OCI-LY7 (cell line): ENCODE measurements at regions not wholly inside any gene's neighbourhood (a gene's known extent, or its start where the extent isn't known, plus 50 kb on each side); places are given as distances from the start of the nearest gene placed in this dataset.
A peak's percentile ranks its signal among the peaks of the same experiment; 100 is the strongest.

ENCODE experiments used
- BruUV-seq: library from RNA; stranded (reverse); fragments of 400-500 nt; replicated peaks from 2 replicates; lab custom pipeline; 2021; lab: Mats Ljungman, UMichigan
- CTCF ChIA-PET: fragments of 300-600 bp; sonication (Branson Sonifier 250); formaldehyde crosslinking; loops from one replicate; lab custom pipeline; 2022; ENCODE audit warnings: antibody characterized with exemption; ENCODE audit not compliant: unreplicated experiment; lab: Charles Lee
- POLR2A ChIA-PET: fragments of 300-600 bp; sonication (Branson Sonifier 250); formaldehyde crosslinking; loops from one replicate; lab custom pipeline; 2022; ENCODE audit warnings: antibody characterized with exemption; lab: Charles Lee
- DNase-seq: peaks from one replicate; pipeline ENCODE4 v3.0.0-alpha.2; 2015; ENCODE audit warnings: low spot score
- H2AFZ ChIP-seq: fragments of 200-600 bp; sonication (generic), shearing (Covaris generic); 2 replicates; pipeline ENCODE4 v1.6.1; 2014; ENCODE audit warnings: mild to moderate bottlenecking, antibody characterized with exemption, low read length, moderate library complexity
- H3K27ac ChIP-seq: fragments of 200-600 bp; sonication (generic); 2 replicates; pipeline ENCODE4 v1.5.1; 2014; ENCODE audit warnings: mixed run types, low read depth, mild to moderate bottlenecking, moderate library complexity, low read length, inconsistent platforms; ENCODE audit not compliant: poor library complexity, severe bottlenecking
- H3K36me3 ChIP-seq: fragments of 200-600 bp; sonication (generic); 2 replicates; pipeline ENCODE4 v1.6.1; 2014; ENCODE audit warnings: mild to moderate bottlenecking, antibody characterized with exemption, low read length, moderate library complexity, mixed read lengths; ENCODE audit not compliant: insufficient read depth
- H3K4me1 ChIP-seq: fragments of 200-600 bp; sonication (generic); 2 replicates; pipeline ENCODE4 v1.5.1; 2014; ENCODE audit warnings: mild to moderate bottlenecking, low read length; ENCODE audit not compliant: insufficient read depth, poor library complexity, severe bottlenecking
- H3K4me2 ChIP-seq: fragments of 200-600 bp; sonication (generic); 2 replicates; pipeline ENCODE4 v1.6.1; 2014; ENCODE audit warnings: mild to moderate bottlenecking, low read length
- H3K4me3 ChIP-seq: fragments of 200-600 bp; sonication (generic); 2 replicates; pipeline ENCODE4 v1.5.1; 2014; ENCODE audit warnings: mild to moderate bottlenecking, low read depth, low read length; ENCODE audit not compliant: poor library complexity, severe bottlenecking
- H3K79me2 ChIP-seq: fragments of 200-600 bp; sonication (generic); 2 replicates; pipeline ENCODE4 v1.6.1; 2016; ENCODE audit warnings: low read depth, mild to moderate bottlenecking, low read length, moderate library complexity, mixed read lengths; ENCODE audit not compliant: insufficient read depth
- H3K9me2 ChIP-seq: fragments of 200-600 bp; sonication (generic); 2 replicates; pipeline ENCODE4 v1.6.1; 2016; ENCODE audit warnings: mild to moderate bottlenecking, low read length, mixed read lengths; ENCODE audit not compliant: insufficient read depth
- H3K9me3 ChIP-seq: fragments of 200-600 bp; sonication (generic); 2 replicates; pipeline ENCODE4 v1.6.1; 2014; ENCODE audit warnings: mild to moderate bottlenecking, mixed run types, low read length, mixed read lengths
- H4K20me1 ChIP-seq: fragments of 200-600 bp; sonication (generic); 2 replicates; pipeline ENCODE4 v1.6.1; 2014; ENCODE audit warnings: mild to moderate bottlenecking, antibody characterized with exemption, low read length, moderate library complexity, mixed read lengths; ENCODE audit not compliant: insufficient read depth
- CTCF ChIP-seq: fragments of 200-600 bp; sonication (generic); conservative IDR thresholded peaks from 2 replicates; pipeline ENCODE4 v1.5.1; 2014; ENCODE audit warnings: mild to moderate bottlenecking, antibody characterized with exemption, low read length, moderate library complexity, mixed read lengths
- EZH2phosphoT487 ChIP-seq: fragments of 200-600 bp; sonication (generic); IDR thresholded peaks from 2 replicates; pipeline ENCODE4 v1.6.1; 2018; ENCODE audit warnings: low read depth, borderline replicate concordance, mild to moderate bottlenecking, mixed run types, antibody characterized with exemption, low read length, moderate library complexity, mixed read lengths
- intact Hi-C: fragments of 100-400 bp; cut with micrococcal nuclease; formaldehyde crosslinking; loops from one replicate; pipeline ENCODE4 v1.10.0; 2022; ENCODE audit not compliant: unreplicated experiment

- DNase-seq = no peak
- H3K4me2 ChIP-seq = 0 out of 2 replicates have a peak overlapping the region, but pooled peaks have one; percentile 97
- peak overlapping the region; percentile 41; the same call in 1 of the 2 replicates for H2AFZ ChIP-seq
- no peak overlapping the region for H3K27ac ChIP-seq
- CTCF ChIA-PET = no interaction called here
- H3K79me2 ChIP-seq = peaks cover 10% of the 10 kb centered on the region; the same call in 1 of the 2 replicates
- H3K4me1 ChIP-seq = peaks cover 50% of the 10 kb centered on the region
- intact Hi-C loops = loop anchor here (10.0 kb wide), 1 partner anchor 454 kb away; no protein-coding TSS in a partner anchor
- no TSS peak for BruUV-seq
- POLR2A ChIA-PET = interaction anchor here (0.6 to 13.1 kb wide), 3 partner anchors 9 to 677 kb away, joined by 3 to 229 read pairs (median 6); no protein-coding TSS in a partner anchor
- no peak for TF ChIP-seq EZH2phosphoT487
- TF ChIP-seq CTCF = no peak
- no peaks in the 10 kb centered on the region for H4K20me1 ChIP-seq
- H3K36me3 ChIP-seq = no peaks in the 10 kb centered on the region
- no peak overlapping the region for H3K4me3 ChIP-seq
- no peaks in the 10 kb centered on the region for H3K9me3 ChIP-seq
- no peaks in the 10 kb centered on the region for H3K9me2 ChIP-seq
These were observed 80.5 kb upstream of the KCNK12 start for GRCh38 chr2:47651296-47651695.

GRCh38 chr2:47650001-47650535 lies 79.3 kb upstream of the KCNK12 start:
- Histone ChIP-seq H3K79me2 (no peaks in the 10 kb centered on the region), H3K36me3 (no peaks in the 10 kb centered on the region), H3K9me3 (no peaks in the 10 kb centered on the region), H3K27ac (no peak overlapping the region), H3K4me2 (no peak overlapping the region), H3K4me3 (no peak overlapping the region), H3K9me2 (no peaks in the 10 kb centered on the region), H3K4me1 (peaks cover 45% of the 10 kb centered on the region), H2AFZ (no peak overlapping the region), H4K20me1 (no peaks in the 10 kb centered on the region)
- ChIA-PET POLR2A (no interaction called here), CTCF (no interaction called here)
- DNase-seq = no peak
- intact Hi-C loops = loop anchor here (10.0 kb wide), 1 partner anchor 455 kb away; no protein-coding TSS in a partner anchor
- TF ChIP-seq EZH2phosphoT487 (no peak), CTCF (no peak)
- BruUV-seq = no TSS peak

GRCh38 chr2:47645246-47645645 lies 74.5 kb upstream of the KCNK12 start:
- H3K27ac ChIP-seq = no peak overlapping the region
- BruUV-seq = no TSS peak
- ChIA-PET POLR2A (interaction anchor here (1.5 kb wide), 1 partner anchor 9 kb away, joined by 3 read pairs; no protein-coding TSS in a partner anchor), CTCF (no interaction called here)
- H3K9me3 ChIP-seq = no peaks in the 10 kb centered on the region
- intact Hi-C loops = no loop called here
- no peaks in the 10 kb centered on the region for H4K20me1 ChIP-seq
- H3K79me2 ChIP-seq = no peaks in the 10 kb centered on the region
- peaks cover 50% of the 10 kb centered on the region for H3K4me1 ChIP-seq
- H3K4me3 ChIP-seq = no peak overlapping the region
- TF ChIP-seq EZH2phosphoT487 (no peak), CTCF (no peak)
- H2AFZ ChIP-seq = no peak overlapping the region; the same call in 1 of the 2 replicates
- no peaks in the 10 kb centered on the region for H3K36me3 ChIP-seq
- peak overlapping the region; percentile 10 for H3K4me2 ChIP-seq
- H3K9me2 ChIP-seq = no peaks in the 10 kb centered on the region
- no peak for DNase-seq
